Mesothelial cell of epicardium (in vitro differentiated cells): ENCODE measurements at regions not wholly inside any gene's neighbourhood (a gene's known extent, or its start where the extent isn't known, plus 50 kb on each side); places are given as distances from the start of the nearest gene placed in this dataset.

Source experiments
- DNase-seq, 2 experiments: peaks; one replicate each; pipeline ENCODE4 v3.0.0; 2021; ENCODE audit warnings: low spot score in 2 of 2; ENCODE audit not compliant: unreplicated experiment in 2 of 2
- H3K27ac Mint-ChIP-seq: 2 replicates; pipeline ENCODE4 v1.8.0; 2021; ENCODE audit warnings: mixed read lengths
- H3K27me3 Mint-ChIP-seq: 2 replicates; pipeline ENCODE4 v1.8.0; 2021; ENCODE audit warnings: low read depth, mixed read lengths
- H3K36me3 Mint-ChIP-seq: 2 replicates; pipeline ENCODE4 v1.8.0; 2021; ENCODE audit warnings: mixed read lengths
- H3K4me1 Mint-ChIP-seq: 2 replicates; pipeline ENCODE4 v1.8.0; 2021; ENCODE audit warnings: mixed read lengths
- H3K4me3 Mint-ChIP-seq: 2 replicates; pipeline ENCODE4 v1.8.0; 2021; ENCODE audit warnings: mild to moderate bottlenecking, moderate library complexity, mixed read lengths
- H3K9me3 Mint-ChIP-seq: 2 replicates; pipeline ENCODE4 v1.8.0; 2021; ENCODE audit warnings: mixed read lengths
- TF ChIP-seq, protein P1 (sequence below): fragments of 200-600 bp; sonication (generic); IDR thresholded peaks from one replicate; pipeline ENCODE4 v1.5.0; 2021; ENCODE audit warnings: antibody characterized with exemption; ENCODE audit not compliant: unreplicated experiment

DNA sequence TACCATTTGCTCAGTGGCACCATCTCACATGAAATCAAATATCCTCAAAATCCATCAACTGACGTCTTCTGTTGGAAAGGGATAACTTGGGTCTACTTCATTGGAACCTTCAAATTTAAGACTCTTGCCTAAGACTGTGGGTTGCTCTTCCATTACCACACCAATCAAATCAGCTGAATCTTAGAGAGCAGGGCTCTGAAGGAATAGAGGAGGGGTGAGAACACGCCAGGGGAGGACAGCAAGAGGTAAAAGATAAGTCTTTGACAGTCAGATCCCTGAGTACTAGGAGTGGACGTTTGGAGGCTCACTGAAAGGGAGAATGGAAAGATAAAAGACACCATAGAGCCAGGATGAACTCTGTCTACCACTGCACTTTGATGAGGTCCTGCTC is 107.5 kb downstream of the CCDC71L start:
- Mint-ChIP-seq H3K27ac (no peak overlapping the region), H3K36me3 (no peaks in the 10 kb centered on the region), H3K9me3 (peaks cover 23% of the 10 kb centered on the region), H3K4me1 (no peaks in the 10 kb centered on the region), H3K4me3 (no peak overlapping the region), H3K27me3 (no peaks in the 10 kb centered on the region)
- TF ChIP-seq, protein P1, sequence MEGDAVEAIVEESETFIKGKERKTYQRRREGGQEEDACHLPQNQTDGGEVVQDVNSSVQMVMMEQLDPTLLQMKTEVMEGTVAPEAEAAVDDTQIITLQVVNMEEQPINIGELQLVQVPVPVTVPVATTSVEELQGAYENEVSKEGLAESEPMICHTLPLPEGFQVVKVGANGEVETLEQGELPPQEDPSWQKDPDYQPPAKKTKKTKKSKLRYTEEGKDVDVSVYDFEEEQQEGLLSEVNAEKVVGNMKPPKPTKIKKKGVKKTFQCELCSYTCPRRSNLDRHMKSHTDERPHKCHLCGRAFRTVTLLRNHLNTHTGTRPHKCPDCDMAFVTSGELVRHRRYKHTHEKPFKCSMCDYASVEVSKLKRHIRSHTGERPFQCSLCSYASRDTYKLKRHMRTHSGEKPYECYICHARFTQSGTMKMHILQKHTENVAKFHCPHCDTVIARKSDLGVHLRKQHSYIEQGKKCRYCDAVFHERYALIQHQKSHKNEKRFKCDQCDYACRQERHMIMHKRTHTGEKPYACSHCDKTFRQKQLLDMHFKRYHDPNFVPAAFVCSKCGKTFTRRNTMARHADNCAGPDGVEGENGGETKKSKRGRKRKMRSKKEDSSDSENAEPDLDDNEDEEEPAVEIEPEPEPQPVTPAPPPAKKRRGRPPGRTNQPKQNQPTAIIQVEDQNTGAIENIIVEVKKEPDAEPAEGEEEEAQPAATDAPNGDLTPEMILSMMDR, result no peak
- no peak for DNase-seq

- no peak for DNase-seq
- Mint-ChIP-seq H3K4me3 (no peak overlapping the region), H3K9me3 (peaks cover 19% of the 10 kb centered on the region), H3K36me3 (no peaks in the 10 kb centered on the region), H3K27me3 (no peaks in the 10 kb centered on the region), H3K27ac (no peak overlapping the region), H3K4me1 (no peaks in the 10 kb centered on the region)
- TF ChIP-seq, protein P1, result no peak
These were observed 108.1 kb downstream of the CCDC71L start for GRCh38 chr7:106552645-106553445.

GRCh38 chr7:106551936-106552335 is 109.0 kb downstream of the CCDC71L start:
- Mint-ChIP-seq H3K4me3 (no peak overlapping the region), H3K27ac (no peak overlapping the region), H3K27me3 (no peaks in the 10 kb centered on the region), H3K9me3 (peaks cover 23% of the 10 kb centered on the region), H3K36me3 (no peaks in the 10 kb centered on the region), H3K4me1 (no peaks in the 10 kb centered on the region)
- DNase-seq, result no peak
- TF ChIP-seq, protein P1, result no peak

- Mint-ChIP-seq H3K27ac (no peak overlapping the region), H3K36me3 (no peaks in the 10 kb centered on the region), H3K4me1 (no peaks in the 10 kb centered on the region), H3K9me3 (peaks cover 10% of the 10 kb centered on the region), H3K27me3 (no peaks in the 10 kb centered on the region), H3K4me3 (no peak overlapping the region)
- no peak for DNase-seq
- TF ChIP-seq, protein P1, result no peak
These were observed 112.5 kb downstream of the CCDC71L start for GRCh38 chr7:106548491-106548890.

GRCh38 chr7:106545275-106545674 is 115.7 kb downstream of the CCDC71L start:
- no peaks in the 10 kb centered on the region for H3K27me3 Mint-ChIP-seq
- peaks cover 7% of the 10 kb centered on the region for H3K9me3 Mint-ChIP-seq
- TF ChIP-seq, protein P1, result no peak
- peaks cover 18% of the 10 kb centered on the region for H3K4me1 Mint-ChIP-seq
- no peak overlapping the region for H3K4me3 Mint-ChIP-seq
- DNase-seq, result no peak
- no peaks in the 10 kb centered on the region for H3K36me3 Mint-ChIP-seq
- H3K27ac Mint-ChIP-seq, result no peak overlapping the region
